SKM-1 (cell line): ENCODE measurements at regions not wholly inside any gene's neighbourhood (a gene's known extent, or its start where the extent isn't known, plus 50 kb on each side); places are given as distances from the start of the nearest gene placed in this dataset.
"Not testable (repeated sequence)": the region's sequence is repeated elsewhere in the genome, so short reads cannot be mapped to it uniquely, and the experiment has no call there.

Experiments
- DNase-seq: peaks from one replicate; lab custom pipeline; 2025; ENCODE audit not compliant: unreplicated experiment; lab: John Stamatoyannopoulos, UW

DNA sequence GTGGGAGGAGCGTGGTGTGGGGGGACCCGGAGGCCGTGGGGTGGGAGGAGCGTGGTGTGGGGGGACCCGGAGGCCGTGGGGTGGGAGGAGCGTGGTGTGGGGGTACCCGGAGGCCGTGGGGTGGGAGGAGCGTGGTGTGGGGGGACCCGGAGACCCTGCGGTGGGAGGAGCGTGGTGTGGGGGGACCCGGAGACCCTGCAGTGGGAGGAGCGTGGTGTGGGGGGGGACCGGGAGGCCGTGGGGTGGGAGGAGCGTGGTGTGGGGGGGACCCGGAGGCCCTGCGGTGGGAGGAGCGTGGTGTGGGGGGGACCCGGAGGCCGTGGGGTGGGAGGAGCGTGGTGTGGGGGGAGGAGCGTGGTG is 203.5 kb downstream of the DLL1 start:
- not testable (repeated sequence) for DNase-seq

DNA sequence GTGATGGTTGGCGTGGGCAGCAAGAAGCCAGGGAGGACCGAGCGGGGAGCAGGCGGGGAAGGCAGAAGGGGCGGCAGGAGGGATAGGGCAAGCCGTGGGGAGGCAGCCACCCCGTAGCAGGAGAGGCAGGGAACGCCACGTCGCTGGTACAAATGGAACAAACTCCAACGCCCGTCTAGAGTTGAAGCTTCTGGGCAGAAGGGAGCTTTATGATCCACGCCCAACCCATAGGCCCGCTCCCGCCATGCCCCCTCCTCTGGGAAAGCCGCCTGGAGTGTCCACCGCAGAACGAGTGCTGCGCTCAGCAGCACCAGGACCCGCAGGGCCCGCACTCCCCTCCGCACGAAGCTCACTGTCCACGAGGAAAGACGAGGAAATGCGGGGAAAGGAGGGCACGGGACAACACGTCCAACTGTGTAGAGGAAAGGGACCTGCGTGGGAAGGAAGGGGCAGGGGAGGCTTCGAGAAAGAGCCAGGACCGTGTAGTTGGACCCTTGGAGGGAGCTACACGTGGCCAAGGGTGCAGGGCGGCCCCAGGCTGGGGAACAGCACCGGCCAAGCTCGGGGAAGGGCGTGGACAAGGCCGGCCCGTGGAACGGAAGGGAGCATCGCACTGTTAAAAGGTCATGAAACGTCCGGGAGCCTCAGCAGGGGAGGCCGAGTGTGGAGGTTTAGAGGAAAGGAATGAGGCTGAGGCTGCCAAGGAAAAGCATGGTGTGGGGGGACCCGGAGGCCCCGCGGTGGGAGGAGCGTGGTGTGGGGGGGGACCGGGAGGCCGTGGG is 204.0 kb downstream of the DLL1 start:
- no peak for DNase-seq

GRCh38 chr6:170085475-170086401 is 205.1 kb downstream of the DLL1 start:
- no peak for DNase-seq

DNA sequence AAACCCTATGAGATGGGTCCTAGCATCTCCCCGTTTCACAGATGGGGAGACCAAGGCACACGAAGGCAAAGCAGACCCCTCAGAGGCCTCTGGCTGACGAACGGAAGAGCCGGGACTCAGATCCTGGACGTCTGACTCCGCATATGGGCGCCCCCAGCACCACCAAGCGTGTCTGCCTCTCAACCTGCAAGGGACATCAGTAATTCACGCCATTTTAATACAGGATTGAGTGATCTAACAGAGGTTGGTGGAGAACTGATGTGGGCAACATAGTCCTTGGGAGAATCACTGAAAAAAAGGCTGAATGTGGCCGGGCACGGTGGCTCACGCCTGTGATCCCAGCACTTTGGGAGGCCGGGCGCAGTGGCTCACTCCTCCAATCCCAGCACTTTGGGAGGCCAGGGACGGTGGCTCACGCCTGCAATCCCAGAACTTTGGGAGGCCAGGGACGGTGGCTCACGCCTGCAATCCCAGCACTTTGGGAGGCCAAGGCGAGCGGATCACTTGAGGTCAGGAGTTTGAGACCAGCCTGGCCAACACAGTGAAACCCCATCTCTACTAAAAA is 206.6 kb downstream of the DLL1 start:
- no peak for DNase-seq

GRCh38 chr6:170083236-170084051 is 207.4 kb downstream of the DLL1 start:
- no peak for DNase-seq

DNA sequence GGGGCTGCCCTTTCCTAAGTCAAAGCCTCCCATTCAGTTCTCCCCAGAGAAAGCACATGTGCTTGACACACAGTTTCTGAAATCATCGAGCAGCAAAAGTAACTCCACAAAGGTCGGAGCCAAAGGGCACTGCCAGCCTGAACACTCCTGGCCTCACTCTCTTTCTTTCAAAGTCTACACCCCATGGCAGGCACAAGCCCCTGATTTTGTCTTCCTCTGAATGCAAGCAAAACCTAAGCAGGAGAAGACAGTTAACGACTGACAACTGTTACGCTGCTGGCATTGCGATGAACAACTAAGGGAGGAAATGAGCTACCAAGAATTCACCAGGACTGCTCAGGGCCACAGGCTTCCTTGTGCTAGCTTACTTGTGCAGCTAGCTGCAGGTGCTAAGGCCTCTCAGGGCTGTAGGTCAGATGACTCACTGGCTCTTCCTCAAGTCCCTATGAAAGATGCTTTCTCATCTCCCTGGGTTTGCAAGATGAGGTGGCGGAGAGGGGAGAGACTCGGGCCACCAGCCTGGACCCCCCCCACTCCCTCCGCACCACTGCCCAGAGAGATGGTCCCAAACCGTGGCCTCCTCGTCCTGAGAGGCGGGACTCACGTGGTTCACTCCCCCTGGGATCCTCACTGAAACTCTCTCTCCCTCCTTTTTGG is 208.2 kb downstream of the DLL1 start:
- DNase-seq, result no peak

GRCh38 chr6:170082067-170082466 is 208.8 kb downstream of the DLL1 start:
- DNase-seq, result no peak

DNA sequence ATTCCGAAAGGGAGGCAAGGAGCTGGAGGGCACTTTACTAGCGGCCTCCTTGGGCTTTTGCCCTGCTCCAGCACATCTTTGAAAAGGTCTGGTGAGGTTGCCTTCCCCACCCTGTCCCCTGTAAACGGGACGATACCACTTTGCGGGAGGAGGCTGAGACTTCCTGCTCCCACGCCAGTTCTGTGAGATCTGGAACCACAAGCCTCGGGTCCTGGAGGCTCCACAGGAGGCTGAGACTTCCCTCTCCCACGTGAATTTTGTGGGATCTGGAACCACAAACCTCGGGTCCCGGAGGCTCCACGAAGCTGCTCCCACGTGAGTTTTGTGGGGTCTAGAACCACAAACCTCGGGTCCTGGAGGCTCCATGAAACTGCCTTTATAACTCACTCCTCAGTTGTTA is 209.3 kb downstream of the DLL1 start:
- DNase-seq, result no peak

- no peak for DNase-seq
These were observed 210.0 kb downstream of the DLL1 start for GRCh38 chr6:170080828-170081371.

GRCh38 chr6:170080169-170080827 is 210.6 kb downstream of the DLL1 start:
- no peak for DNase-seq

DNA sequence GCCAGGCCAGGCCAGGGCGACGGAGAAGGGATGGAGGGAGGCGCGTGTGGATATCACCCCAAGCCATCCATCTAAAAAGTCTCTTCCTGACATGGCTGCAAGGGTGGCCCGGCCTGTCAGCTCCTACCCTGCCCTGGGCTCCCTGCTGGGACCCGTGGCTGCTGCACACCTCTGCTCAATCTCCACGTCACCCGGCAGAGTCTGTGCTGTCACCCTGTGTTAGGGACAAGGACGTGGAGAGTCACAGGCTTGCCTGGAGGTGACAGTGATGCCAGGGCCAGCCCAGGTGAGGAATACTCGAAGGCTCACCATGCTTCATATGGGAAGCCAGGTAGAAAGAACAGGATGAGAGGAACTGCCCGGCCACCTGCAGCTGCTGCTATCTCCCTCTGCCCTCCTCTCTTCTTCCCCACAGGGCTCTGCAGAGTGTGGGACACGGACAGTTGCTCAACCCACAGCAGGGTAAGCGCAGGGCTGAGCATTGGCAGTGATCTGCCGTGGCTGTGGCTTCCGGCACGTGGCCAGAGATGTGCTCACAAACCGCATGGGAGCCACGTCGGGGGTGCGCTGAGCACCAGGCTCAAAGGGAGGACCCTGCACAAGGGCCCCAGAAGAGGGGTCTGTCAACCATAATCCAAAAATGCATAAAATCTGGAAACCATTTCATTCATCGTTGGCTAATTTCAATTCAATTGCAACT is 214.3 kb downstream of the DLL1 start:
- no peak for DNase-seq

DNA sequence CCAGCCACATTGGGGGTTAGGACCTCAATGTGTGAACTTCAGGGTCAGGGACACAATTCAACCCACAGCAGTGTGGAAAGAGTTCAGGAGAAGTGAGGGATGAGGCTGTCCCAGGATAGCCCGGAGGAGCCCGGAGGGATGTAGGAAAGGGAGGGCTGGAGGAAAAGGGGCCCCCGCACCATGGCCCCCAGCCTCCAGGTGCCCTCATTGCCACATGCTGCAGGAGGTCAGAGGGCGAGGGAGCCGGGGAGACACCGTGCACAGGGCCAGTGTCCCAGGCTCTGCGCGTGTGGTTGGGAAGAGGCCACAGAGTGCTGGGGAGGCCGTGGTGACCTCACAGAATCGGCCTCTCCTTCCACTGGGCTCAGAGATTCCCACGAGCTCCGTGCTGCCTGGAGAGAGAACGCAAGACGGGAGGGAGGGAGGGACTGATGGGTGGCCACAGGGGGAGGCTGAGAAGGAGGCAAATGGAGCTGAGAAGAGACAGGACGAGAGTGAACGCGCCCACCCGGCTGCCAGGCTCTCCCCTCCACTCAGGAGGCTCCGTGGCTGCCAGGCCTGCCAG is 215.1 kb downstream of the DLL1 start:
- no peak for DNase-seq

DNA sequence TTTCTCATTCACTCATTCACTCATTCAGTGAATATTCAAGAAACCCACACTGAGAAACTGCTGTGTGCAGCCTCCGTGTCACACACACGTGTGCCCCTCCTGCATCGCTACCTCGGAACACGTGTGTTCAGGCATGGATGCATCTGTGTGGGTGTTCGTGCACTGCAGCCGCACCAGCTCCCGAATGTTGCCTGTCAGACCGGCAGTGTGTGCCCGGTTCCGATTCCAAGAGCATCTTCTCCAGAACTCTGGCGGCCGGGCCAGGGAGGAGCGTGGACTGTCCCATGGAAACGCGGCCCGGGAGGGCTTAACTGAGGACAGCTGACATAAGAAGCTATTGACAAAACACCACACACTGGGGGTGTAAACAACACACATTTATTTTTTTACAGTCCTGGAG is 216.0 kb downstream of the DLL1 start:
- no peak for DNase-seq

- DNase-seq, result no peak
These were observed 216.4 kb downstream of the DLL1 start for GRCh38 chr6:170074435-170074834.

GRCh38 chr6:170073846-170074245 is 217.0 kb downstream of the DLL1 start:
- no peak for DNase-seq

- DNase-seq, result no peak
These were observed 218.6 kb downstream of the DLL1 start for GRCh38 chr6:170072246-170072645.

GRCh38 chr6:170069611-170070010 is 221.3 kb downstream of the DLL1 start:
- no peak for DNase-seq

DNA sequence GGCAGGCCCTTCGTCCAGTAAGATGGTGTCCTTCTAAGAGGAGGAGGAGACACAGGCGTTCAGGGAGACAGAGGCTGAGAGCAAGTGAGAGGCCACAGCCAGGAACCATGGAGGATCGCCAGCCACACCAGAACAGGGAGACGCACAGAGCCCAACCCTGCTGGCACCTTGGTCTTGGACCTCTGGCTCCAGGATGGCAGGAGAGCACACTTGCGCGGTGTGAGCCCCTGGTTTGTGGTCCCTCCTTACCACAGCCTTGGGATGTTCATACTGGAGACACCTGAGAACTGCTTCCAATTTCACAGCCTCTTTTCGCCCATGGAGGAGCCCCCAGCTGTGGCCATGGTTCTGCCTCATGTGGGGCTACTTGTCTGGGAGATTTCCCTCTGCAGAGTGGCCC is 222.4 kb downstream of the DLL1 start:
- DNase-seq, result no peak

GRCh38 chr6:170067923-170068360 is 222.9 kb downstream of the DLL1 start:
- DNase-seq, result no peak
